ENCODE measurements at regions not wholly inside any gene's neighbourhood (a gene's known extent, or its start where the extent isn't known, plus 50 kb on each side); places are given as distances from the start of the nearest gene placed in this dataset.

DNA sequence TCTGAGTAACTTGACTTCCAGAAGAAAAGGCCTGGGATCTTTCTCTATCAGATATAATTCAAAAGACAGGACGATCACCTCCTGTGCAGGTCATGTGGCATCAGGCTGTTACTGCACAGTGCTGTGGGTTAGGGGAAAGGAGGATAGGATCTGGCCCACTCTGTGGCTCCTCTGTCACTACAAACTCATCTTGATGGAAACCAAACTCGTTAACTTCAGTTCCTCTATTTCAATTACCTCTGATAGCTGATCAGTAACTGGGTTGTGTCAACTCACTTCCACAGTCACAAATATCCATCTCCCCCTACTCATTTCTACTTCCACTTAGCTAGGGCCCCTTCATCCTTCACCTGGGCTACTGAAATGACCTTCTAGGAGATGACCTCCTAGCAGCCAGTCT is 95.2 kb downstream of the RCN1 start:
- H3K27ac ChIP-seq = no peak overlapping the region

DNA sequence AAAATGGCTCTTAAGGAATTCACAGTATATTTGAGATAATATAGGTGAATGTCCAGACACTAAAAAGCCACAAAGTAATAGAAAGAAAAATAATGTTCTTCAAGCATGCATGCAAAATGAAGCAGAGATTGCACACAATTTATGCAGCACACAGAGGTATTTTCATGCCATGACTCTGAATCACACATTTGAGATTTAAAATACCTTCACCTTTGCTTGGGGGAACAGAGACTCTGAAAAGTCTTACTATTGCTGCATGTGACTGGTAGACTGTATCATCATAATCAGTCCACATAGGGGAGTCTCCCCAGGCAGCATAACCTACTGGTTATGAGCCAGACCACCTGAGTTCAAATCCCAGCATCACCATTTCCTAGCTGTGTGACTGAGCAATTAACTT is 96.2 kb downstream of the RCN1 start:
- H3K9me3 ChIP-seq = no peaks in the 10 kb centered on the region
- DNase-seq (ENCODE audit: low spot score) = no peak
- TF ChIP-seq, protein P1, sequence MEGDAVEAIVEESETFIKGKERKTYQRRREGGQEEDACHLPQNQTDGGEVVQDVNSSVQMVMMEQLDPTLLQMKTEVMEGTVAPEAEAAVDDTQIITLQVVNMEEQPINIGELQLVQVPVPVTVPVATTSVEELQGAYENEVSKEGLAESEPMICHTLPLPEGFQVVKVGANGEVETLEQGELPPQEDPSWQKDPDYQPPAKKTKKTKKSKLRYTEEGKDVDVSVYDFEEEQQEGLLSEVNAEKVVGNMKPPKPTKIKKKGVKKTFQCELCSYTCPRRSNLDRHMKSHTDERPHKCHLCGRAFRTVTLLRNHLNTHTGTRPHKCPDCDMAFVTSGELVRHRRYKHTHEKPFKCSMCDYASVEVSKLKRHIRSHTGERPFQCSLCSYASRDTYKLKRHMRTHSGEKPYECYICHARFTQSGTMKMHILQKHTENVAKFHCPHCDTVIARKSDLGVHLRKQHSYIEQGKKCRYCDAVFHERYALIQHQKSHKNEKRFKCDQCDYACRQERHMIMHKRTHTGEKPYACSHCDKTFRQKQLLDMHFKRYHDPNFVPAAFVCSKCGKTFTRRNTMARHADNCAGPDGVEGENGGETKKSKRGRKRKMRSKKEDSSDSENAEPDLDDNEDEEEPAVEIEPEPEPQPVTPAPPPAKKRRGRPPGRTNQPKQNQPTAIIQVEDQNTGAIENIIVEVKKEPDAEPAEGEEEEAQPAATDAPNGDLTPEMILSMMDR (IDR thresholded peaks at IDR 0.05) = no peak
- no peaks in the 10 kb centered on the region for H3K36me3 ChIP-seq
- H3K27ac ChIP-seq = no peak overlapping the region
- no peak for ATAC-seq (ENCODE audit: insufficient number of reproducible peaks, low FRiP score, low read depth)
- no peaks in the 10 kb centered on the region for H3K27me3 ChIP-seq (replicated peaks; ENCODE audit: insufficient read depth)
- H3K4me3 ChIP-seq = no peak overlapping the region
- no peaks in the 10 kb centered on the region for H3K4me1 ChIP-seq (ENCODE audit: control insufficient read depth in 1 of 2, low read depth in 2 of 2)

More for the DNA sequence above, 95.2 kb downstream of the RCN1 start:
- Histone ChIP-seq H3K36me3 (no peaks in the 10 kb centered on the region), H3K27me3 (replicated peaks; ENCODE audit: insufficient read depth) (no peaks in the 10 kb centered on the region), H3K9me3 (no peaks in the 10 kb centered on the region), H3K4me1 (ENCODE audit: control insufficient read depth in 1 of 2, low read depth in 2 of 2) (no peaks in the 10 kb centered on the region), H3K4me3 (no peak overlapping the region)
- TF ChIP-seq, protein P1 (IDR thresholded peaks at IDR 0.05) = no peak
- DNase-seq (ENCODE audit: low spot score) = no peak
- no peak for ATAC-seq (ENCODE audit: insufficient number of reproducible peaks, low FRiP score, low read depth)

DNA sequence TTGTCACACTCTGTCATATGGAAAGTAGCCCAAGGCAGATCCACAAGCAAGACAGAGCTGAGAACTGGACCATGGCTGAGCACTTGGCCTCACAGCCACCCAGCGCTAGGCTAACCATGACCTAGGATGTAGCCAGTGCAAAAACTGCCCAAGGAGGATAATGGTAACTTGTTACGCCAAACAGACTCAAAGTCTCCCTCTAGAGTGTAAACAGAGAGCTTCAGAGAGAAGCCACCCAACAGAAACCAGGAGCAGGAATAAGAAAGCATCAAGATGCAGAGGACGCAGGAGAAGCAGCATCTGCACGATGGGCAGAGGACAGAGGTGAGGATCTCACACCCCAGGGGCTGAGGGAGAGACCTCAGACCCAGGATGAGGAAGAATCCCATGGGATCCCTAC is 97.9 kb downstream of the RCN1 start:
- no peaks in the 10 kb centered on the region for H3K4me1 ChIP-seq (ENCODE audit: control insufficient read depth in 1 of 2, low read depth in 2 of 2)
- H3K36me3 ChIP-seq = no peaks in the 10 kb centered on the region
- no peaks in the 10 kb centered on the region for H3K9me3 ChIP-seq
- DNase-seq (ENCODE audit: low spot score) (no peak), ATAC-seq (ENCODE audit: insufficient number of reproducible peaks, low FRiP score, low read depth) (no peak)
- H3K27me3 ChIP-seq (replicated peaks; ENCODE audit: insufficient read depth) = no peaks in the 10 kb centered on the region
- H3K4me3 ChIP-seq = no peak overlapping the region
- no peak overlapping the region for H3K27ac ChIP-seq
- TF ChIP-seq, protein P1 (IDR thresholded peaks at IDR 0.05) = no peak

DNA sequence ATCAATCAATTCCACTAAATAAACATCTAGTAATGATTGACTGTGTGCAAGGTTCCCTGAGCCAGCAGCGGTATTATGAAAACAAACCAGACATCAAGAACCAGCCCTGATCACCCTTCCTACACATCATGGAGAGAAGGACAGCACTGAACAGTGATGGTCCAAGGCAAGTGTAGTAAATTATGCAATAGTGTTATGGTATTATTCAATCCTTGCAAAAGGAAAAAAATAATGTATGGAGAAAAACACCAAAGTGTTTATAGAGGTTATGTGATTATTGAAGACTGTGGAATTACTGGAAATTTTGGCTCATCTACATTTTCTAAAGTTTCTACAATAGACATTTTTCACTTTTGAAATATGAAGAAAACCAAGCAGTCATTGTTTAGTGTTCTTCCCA is 105.3 kb downstream of the RCN1 start:
- H3K36me3 ChIP-seq = no peaks in the 10 kb centered on the region
- ATAC-seq (ENCODE audit: insufficient number of reproducible peaks, low FRiP score, low read depth) (no peak), DNase-seq (ENCODE audit: low spot score) (no peak)
- no peak overlapping the region for H3K4me3 ChIP-seq
- TF ChIP-seq, protein P1 (IDR thresholded peaks at IDR 0.05) = no peak
- H3K9me3 ChIP-seq = no peaks in the 10 kb centered on the region
- H3K4me1 ChIP-seq (ENCODE audit: control insufficient read depth in 1 of 2, low read depth in 2 of 2) = no peaks in the 10 kb centered on the region
- H3K27ac ChIP-seq = no peak overlapping the region
- H3K27me3 ChIP-seq (replicated peaks; ENCODE audit: insufficient read depth) = no peaks in the 10 kb centered on the region

DNA sequence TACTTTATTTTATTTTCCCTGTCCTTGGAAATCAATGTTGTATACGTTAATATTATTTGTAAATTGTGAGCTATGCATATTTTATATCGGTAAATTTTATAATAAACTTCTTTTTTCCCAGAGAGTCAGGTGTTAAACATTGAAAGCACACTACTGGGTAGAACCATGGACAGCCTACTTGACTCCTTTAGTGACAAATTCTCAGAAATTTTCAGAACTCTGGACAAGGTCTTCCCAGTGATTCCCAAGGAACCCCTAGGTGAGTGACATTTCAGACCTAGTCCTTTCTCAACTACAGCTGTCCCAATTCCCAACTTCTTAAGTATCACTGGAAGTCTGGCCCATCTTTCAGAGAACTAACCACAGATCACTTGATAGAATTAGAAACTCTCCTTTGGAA is 107.2 kb downstream of the RCN1 start:
- Histone ChIP-seq H3K9me3 (no peaks in the 10 kb centered on the region), H3K27me3 (replicated peaks; ENCODE audit: insufficient read depth) (no peaks in the 10 kb centered on the region), H3K36me3 (no peaks in the 10 kb centered on the region), H3K4me1 (ENCODE audit: control insufficient read depth in 1 of 2, low read depth in 2 of 2) (no peaks in the 10 kb centered on the region), H3K27ac (no peak overlapping the region), H3K4me3 (no peak overlapping the region)
- ATAC-seq (ENCODE audit: insufficient number of reproducible peaks, low FRiP score, low read depth) (no peak), DNase-seq (ENCODE audit: low spot score) (no peak)
- TF ChIP-seq, protein P1 (IDR thresholded peaks at IDR 0.05) = no peak
